ENCODE measurements at regions not wholly inside any gene's neighbourhood (a gene's known extent, or its start where the extent isn't known, plus 50 kb on each side); places are given as distances from the start of the nearest gene placed in this dataset.

GRCh38 chr6:104396077-104396476 lies 463.6 kb downstream of the HACE1 start:
- intact Hi-C loops (cut with DNase I) = no loop called here

GRCh38 chr6:104381907-104382306 lies 477.8 kb downstream of the HACE1 start:
- WGBS, 4 donors = 85 to 87% (median 86%) methylated on average over 2 of the region's 2 CpGs
- TF ChIP-seq POLR2A (IDR thresholded peaks at IDR 0.05) (no peak), CTCF (IDR thresholded peaks at IDR 0.05) (no peak)
- intact Hi-C loops (cut with DNase I) = no loop called here

More at GRCh38 chr6:104396077-104396476, 463.6 kb downstream of the HACE1 start:
- H3K9me3 ChIP-seq (replicated peaks in 1 of 3) = no peaks in the 10 kb centered on the region
- 62 to 71% (median 69%) methylated on average over 3 of the region's 3 CpGs for WGBS, 4 donors
- no peaks in the 10 kb centered on the region for H3K4me1 ChIP-seq (replicated peaks in 1 of 2)
- no peak for TF ChIP-seq POLR2A (IDR thresholded peaks at IDR 0.05)
- TF ChIP-seq CTCF (IDR thresholded peaks at IDR 0.05) = no peak
- no peak for DNase-seq
- H3K27me3 ChIP-seq = no peaks in the 10 kb centered on the region
- no peak overlapping the region for H3K4me3 ChIP-seq
- no peaks in the 10 kb centered on the region for H3K36me3 ChIP-seq (replicated peaks in 1 of 2)
- no peak overlapping the region for H3K27ac ChIP-seq

DNA sequence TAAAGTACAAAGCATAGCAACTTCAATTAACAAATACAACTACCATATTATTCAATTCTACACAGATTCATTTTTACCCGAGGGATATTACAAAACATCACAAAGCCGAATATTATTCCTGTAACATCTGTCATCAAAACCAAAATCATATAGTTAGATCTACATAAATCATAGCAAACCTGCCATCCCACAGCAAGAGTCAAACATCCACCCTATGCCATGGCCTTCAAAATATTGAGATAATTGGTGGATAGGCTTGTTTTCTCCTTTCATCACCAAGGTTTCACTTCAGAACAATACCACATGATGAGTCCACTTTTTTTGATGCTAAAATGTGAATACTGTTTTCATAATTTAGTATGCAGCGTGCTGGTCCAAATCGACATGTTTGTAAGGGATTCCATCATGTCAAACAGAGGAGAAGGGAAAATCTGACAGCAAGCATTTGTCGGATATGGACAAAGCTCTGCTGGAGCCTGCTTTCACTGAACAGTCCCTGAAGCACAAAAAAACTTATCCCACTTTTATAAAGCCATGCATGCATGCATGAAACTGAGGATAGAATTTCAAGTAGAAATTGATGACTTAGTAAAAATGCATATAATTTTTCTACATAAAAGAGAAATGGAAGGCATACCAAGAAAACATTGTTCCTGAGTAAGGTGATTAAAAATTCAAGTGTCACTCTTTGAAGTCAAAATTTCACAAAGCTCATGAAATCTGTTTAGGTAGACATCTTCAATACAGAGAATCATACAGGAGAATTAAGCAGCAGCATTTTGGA lies 494.1 kb downstream of the HACE1 start:
- Histone ChIP-seq H3K4me1 (replicated peaks in 1 of 2) (no peaks in the 10 kb centered on the region), H3K4me3 (no peak overlapping the region), H3K36me3 (replicated peaks in 1 of 2) (no peaks in the 10 kb centered on the region), H3K9me3 (replicated peaks in 1 of 3) (no peaks in the 10 kb centered on the region), H3K27ac (no peak overlapping the region), H3K27me3 (no peaks in the 10 kb centered on the region)
- no peak for DNase-seq
- intact Hi-C loops (cut with DNase I) = no loop called here
- WGBS, 4 donors = 70 to 75% (median 72%) methylated on average over 5 of the region's 5 CpGs
- no peak for TF ChIP-seq CTCF (IDR thresholded peaks at IDR 0.05)
- no peak for TF ChIP-seq POLR2A (IDR thresholded peaks at IDR 0.05)

More at GRCh38 chr6:104381907-104382306, 477.8 kb downstream of the HACE1 start:
- no peak overlapping the region for H3K4me3 ChIP-seq
- H3K27me3 ChIP-seq = no peaks in the 10 kb centered on the region
- no peaks in the 10 kb centered on the region for H3K4me1 ChIP-seq (replicated peaks in 1 of 2)
- H3K36me3 ChIP-seq (replicated peaks in 1 of 2) = no peaks in the 10 kb centered on the region
- H3K27ac ChIP-seq = no peak overlapping the region
- H3K9me3 ChIP-seq (replicated peaks in 1 of 3) = no peaks in the 10 kb centered on the region
- no peak for DNase-seq

DNA sequence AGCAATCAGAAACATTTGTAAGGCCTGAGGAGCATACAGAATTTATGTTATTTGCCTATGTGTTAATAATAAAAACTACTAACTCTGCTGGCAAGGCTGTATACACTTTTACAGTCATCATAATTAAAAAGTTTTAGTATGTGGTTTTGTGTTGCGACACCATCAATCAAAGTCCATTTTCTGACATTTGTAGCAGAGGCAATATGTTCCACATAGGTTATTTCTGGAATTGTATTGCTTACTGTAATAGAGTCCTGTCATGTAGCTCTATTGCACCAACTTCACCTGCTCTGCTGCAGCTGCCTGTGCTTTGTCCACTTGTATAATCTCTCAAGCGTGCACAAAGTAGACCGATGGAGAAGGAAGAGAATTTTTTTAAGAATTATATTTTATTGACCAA lies 501.8 kb downstream of the HACE1 start:
- no peaks in the 10 kb centered on the region for H3K36me3 ChIP-seq (replicated peaks in 1 of 2)
- DNase-seq = no peak
- no peak overlapping the region for H3K4me3 ChIP-seq
- no peak overlapping the region for H3K27ac ChIP-seq
- WGBS, 4 donors = 91 to 94% (median 92%) methylated on average over 3 of the region's 3 CpGs
- H3K4me1 ChIP-seq (replicated peaks in 1 of 2) = no peaks in the 10 kb centered on the region
- TF ChIP-seq CTCF (IDR thresholded peaks at IDR 0.05) (no peak), POLR2A (IDR thresholded peaks at IDR 0.05) (no peak)
- no peaks in the 10 kb centered on the region for H3K27me3 ChIP-seq
- H3K9me3 ChIP-seq (replicated peaks in 1 of 3) = no peaks in the 10 kb centered on the region
- intact Hi-C loops (cut with DNase I) = no loop called here
